GM18508 (cell line): ENCODE measurements at regions not wholly inside any gene's neighbourhood (a gene's known extent, or its start where the extent isn't known, plus 50 kb on each side); places are given as distances from the start of the nearest gene placed in this dataset.
"Not testable (repeated sequence)": the region's sequence is repeated elsewhere in the genome, so short reads cannot be mapped to it uniquely, and the experiment has no call there.

Experiments
- ATAC-seq: cut with Tn5 transposase; IDR thresholded peaks from one replicate; pipeline ENCODE4 v1.9.1; 2021; ENCODE audit warnings: moderate number of reproducible peaks; ENCODE audit not compliant: insufficient read depth, unreplicated experiment

DNA sequence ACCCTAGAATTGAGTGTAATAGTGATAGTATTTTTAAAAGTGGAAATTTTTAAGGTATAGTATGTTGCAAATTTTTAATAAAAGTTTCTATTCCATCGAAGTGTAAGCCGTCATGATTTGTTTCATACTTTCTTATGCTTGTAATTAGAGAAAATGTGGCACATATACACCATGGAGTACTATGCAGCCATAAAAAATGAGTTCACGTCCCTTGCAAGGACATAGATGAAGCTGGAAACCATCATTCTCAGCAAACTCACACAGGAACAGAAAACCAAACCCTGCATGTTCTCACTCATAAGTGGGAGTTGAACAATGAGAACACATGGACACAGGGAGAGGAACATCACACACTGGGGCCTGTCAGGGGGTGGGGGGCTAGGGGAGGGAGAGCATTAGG, 350.9 kb downstream of the UTRN start:
- not testable (repeated sequence) for ATAC-seq

DNA sequence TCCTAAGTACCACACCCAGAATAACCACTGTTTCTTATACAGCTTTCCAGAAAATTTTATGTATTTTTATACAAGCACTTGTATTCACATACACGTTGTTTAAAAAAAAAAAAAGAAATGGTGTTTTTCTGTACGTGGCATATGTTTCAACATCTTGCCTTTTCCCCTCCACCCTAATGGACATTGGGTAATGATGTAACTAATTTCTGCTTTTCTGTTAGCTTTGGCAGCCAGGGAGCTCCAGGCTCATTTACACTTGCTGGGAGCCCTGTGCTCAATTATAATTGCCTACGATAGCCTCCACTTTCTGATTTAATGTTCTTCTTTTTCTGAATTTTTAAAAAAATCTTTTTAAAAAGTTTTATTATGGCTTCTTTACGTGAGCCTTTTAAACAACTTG, 352.4 kb downstream of the UTRN start:
- ATAC-seq: no peak

DNA sequence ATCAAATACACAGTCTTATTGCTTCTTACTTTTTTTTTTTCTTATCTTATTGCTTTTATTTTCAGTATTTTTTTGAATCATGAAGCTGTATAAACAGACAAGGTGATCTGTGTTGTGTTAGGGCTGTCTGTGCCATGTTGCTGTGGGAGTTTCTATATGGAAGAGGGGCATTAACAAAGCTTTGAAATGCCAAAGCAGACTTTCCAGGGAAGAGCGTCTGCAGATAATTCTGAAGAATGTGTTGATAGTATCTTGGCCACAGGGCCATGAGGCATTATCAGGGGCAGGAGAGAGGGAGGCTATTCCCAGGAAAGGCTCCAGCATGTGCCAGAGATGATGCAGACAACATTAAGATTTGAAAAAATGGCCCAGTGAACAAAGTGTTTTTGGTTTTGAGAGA, 354.5 kb downstream of the UTRN start:
- no peak for ATAC-seq

DNA sequence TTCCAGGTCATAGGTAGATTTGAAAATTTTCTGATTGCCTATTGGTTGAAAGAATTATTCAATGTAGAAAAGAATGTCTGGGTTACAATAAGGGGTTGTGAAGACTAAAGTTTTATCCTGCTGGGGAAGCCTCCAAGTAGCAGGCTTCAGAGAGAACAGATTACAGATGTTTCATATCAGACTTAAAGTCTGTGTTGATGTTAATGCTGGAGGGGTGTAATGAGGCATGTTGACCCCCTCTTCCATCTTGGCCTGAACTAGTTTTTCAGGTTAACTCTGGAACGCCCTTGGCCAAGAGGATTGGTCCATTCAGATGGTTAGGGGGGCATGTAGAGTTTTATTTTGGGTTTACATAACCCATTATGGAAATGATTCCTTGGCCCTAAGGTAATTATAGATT, 356.2 kb downstream of the UTRN start:
- no peak for ATAC-seq

DNA sequence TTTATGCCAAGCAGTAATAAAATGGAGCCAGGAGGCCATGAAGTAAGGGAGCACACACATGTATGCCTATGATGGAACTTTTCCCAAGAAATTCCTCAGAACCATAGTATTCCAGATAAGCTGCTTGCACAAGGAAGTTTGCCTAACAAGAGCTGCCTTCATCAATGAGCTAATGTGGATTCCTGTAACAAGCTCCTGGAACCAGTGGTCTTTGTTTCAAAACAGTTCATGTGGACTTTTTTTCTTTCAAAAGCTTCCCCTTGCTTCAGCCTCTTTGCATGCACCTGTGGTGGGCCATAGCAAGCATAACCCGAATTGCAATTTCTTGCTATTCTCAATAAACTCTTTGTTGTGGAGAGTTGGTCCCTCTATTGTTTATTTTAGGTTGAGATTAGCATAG, 359.6 kb downstream of the UTRN start:
- ATAC-seq: no peak

DNA sequence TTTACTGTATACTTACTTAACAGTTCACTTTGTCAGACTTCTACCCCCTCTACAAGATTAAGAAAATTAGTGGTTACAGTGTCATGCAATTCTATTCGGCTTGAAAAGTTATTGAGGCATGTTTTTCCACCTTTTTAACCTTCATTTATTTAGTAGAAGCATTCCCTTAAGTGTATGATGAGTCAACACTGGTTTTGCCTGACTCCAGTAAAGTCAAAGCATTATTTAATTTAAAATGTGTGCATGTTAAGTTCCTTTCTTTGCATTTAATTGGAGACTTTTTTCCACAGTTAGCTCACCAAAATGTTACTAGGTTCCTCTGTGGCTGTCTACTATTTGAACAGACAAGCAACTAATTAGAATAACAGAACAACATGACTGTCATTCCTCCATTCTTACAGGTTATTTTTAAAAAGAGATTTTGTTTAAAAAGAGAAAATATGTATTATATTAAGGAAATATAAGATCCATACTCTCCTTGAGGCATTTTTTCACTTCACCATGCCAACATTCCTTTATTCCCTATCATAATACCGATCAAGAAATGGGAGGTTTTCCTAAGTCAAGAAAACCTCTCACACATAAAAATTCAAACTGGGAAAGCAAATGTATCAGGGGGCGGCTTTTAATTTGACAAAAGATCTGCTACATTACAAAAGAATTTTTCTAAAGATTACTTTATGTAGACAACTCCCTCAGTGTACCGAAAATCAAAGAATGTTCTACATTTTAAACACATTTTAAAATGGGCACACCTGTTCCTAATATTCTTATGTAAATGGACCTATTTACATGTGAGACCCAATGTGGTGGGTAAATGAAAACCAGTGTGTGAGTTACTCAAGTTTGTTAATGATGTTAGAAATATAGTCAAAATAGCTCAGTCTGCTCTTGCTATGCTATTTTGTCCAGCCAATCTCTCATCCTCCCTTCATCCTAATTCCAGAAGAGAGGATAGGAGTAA, 361.2 kb downstream of the UTRN start:
- no peak for ATAC-seq

DNA sequence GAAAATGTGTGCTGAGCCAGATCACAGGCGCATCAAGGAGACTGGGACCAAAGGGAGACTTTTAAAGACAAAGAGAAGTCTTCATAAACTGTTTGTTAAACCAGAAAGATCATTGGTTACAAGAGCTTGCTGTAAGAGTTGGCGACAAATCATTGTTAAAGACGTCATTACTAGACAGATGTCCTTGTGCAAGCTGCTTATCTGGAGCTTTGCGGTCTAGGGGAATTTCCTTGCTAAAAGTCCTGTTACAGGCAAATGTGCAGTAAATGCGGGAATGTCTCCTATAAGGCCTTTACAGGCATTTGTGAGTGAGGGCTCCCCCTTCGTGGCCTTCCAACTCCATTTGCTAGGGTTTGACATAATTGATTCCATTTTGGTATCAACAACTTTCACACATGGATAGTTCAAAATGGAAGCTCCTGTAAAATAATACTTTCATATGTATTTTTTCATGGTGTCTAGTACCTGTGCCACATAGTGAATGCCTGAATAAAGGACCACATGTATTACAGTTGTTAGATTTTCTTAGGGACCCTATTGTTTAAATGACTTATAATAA, 362.4 kb downstream of the UTRN start:
- ATAC-seq: no peak

DNA sequence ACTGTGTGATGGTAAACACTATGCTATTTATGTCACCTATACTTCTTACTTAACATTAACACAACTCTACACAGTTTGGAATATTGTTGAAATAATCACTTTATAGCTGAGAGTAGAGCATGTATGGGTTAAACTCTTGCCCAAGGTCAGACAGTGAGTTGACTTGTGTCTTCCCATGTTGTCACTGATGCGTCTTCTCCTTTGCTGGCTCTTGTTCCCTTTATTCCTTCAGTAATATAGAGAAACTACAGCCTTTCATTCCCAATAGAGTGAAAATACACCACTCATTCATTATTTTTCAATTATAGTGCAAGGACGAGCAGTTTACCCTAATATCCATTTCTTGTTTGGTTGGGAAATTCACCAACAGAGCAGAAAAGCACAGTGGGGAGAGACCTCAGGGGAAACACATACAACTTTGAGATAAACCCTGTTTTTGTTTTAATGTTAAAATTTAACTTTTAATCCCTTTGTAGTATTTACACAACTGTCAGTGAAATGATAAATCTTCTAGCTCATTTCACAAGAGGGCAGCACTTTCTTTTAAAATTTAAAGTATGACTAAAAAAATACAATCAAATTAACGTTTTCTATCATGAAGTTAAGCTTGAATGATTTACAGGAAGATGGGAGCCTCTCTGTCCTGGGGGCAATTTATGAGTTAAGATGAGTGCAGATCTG, 363.0 kb downstream of the UTRN start:
- no peak for ATAC-seq

DNA sequence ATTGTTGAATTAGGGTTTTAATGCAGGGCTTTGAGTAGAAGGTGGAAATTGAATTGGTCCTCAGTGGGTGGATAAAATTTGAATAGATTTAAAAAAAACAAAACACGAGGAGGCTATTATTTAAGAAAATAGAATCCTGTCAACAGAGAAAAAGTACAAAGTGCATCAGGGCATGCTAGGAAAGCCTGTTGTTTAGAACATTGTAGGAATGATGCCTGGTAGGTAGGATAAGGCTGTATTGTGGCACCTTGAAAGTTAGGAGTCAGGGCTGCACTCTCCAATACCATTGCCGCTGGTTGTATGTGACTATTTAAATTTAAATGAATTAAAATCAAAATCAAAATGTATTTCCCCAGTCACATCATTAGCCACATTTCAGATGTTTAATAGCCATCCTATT, 363.9 kb downstream of the UTRN start:
- no peak for ATAC-seq

DNA sequence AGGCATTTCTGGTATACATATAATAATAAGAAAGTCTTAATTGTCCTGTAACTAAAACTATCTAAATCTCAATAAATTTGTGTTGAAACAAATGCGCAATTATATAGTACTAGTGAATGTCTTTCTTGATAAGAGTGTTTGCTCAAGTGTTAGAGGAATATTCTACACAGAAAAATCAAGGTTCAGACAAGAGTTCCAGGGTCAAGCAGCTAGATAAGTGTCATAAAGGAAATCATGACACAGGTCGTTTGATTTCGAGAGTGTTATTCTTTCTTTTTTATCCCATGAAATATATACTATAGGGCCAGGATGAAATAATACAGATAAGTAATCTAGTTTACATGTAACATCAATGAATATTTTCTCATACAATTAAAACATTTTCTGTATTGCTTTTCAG, 366.1 kb downstream of the UTRN start:
- ATAC-seq: no peak

DNA sequence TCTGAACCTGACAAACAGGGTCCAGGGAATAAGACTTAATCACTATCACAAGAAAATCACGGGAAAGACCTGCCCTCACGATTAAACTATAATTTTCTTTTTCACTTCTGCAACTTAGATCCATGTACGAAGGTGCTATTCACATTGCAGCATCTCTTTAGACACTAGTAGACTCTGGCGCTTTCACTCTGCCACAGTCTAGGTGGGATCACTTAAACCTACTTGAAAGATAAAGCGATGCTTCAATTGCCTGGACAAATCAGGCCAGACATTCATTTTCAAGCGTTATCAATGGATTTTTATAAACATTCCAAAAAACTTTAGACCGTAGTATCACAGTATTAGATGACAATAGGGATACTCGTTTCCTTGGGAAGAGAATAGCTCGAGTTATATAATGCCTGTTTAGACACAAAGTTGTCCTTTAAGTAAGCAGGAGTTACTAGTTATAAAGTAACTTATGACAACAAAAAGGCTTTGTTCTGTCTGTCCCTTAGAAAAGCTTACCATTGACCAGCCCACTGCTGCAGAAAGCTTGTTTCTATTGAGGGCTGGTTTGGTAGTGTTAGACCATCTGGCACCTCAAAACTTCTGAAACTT, 367.3 kb downstream of the UTRN start:
- no peak for ATAC-seq

DNA sequence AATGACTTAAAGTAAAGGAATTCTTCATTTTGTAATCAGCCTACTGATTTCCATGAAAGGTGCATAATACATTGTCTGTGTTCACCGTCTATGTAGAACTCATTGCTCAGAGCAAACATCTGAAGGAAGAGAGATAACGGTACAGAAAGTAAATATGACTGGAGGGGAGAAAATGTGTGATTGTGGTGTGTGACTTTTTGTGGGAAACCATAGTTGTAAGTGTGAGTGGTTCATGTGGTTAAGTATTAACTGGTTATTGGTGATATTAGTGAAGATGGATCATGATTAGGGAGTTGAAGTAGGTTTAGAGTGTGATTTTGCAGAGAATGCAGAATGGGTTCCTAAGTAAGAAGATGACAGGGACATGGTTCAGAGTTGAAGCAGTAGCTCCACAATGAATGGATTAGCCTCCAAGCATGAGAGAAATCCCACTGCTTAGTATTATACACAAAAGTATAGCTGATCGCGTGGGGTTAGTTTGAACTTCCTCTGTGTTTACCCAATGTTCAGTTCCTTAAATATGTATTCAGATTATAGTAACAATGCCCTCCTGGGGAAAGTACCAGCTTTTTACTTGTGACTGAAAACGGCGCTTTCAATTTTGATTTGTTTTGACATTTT, 368.9 kb downstream of the UTRN start:
- ATAC-seq: peak; percentile 89

DNA sequence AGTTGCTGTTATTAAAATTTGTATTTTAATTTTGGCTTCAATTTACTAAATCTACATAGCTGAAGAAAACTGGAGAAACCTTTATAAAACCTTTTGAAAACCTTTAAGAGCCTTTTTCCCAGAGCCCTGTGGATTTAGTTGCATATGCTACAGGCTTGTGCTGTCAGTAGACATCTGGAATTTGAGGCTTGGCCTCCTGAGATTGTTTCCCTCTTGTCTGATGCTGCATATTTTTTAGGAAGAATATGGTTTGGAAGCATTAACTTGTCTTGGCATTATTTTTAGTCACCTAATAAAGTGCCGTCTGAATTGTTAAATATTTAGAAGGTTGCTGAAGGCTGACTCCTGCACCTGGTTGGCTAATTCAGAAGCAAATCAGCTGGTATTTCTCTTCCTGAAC, 369.4 kb downstream of the UTRN start:
- ATAC-seq: no peak

DNA sequence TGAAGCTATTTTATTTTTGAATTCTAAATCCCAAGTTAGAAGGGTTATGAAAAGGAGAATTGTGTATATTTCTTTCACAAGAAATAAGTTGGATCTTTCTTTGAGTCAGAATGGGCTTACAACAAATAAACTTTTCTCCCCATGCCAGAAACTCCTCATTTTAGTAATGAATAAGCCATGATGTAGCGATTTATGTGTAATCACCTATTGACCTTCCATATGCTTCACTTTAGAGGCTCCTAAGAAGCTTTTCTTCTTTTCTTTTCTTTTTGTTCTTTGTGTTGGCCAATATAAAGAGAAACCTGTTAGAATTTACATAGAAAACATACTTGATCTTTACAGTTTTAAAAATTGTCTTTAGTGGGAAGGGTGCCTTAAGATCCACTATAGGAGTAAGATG, 370.2 kb downstream of the UTRN start:
- ATAC-seq: no peak

DNA sequence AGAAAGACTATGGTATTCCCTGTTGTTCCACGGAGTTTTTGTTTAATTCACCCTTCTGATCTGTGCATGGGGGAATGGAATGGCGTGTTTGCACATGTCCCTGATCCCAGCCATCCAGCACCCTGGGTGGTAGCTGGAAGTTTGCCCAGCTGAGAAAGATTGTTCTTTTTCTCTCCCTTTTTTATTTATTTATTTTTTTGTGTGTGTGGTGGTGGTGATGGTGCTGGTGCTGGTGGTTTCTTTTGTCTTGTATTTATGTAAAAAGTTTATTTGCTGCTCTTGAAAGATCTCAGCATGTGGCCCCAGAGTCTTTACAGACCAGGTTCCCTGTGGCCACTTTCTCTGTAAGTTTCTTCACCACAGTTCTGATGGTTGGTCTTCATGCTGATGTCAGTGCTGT, 372.6 kb downstream of the UTRN start:
- ATAC-seq: no peak

DNA sequence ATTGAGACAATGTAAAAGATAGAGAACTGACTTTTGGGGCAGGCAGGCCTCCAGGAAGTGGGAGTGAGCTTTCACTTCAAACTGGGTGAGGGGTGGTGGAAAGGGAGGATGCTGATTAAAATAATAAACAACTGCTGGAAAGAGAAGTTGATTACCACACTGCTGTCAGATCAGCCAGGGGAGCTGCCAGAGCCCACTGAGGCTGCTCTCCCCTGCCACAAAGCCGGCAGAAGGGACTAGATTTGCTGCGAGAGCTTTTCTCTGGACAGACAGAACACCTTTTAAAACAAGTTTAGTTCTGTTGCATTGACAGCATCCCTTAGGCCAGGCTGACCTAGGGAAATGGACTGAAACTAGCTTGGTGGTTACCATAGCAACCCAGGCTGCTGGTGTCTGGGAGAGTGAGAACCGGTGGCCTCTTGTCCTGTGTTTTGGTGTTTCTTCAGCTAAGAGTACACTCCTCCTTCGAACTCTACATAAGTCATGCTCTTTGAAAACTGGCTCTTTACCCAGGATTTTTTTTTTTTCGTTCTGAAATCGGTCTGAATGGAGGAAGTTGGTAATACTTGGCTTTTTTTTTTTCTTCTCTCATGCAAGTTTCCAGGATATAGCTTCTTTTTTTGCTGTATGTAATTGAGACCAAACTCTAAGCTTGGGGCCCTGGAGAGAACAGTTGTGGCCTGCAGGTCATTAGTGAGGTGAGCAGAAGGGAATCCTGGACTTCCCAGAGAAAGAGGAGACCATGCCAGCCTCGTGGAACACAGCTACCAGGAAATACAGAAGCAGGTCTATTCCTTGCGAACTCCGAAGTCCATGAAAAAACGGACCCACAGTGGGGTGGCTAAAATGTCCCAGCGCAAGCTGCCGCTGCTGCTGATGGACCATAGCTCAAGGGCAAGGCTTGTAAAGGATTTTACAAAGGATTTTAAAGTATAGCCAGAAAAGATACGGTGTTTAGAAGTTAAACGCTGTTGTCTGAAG, 374.4 kb downstream of the UTRN start:
- peak; percentile 60 for ATAC-seq

DNA sequence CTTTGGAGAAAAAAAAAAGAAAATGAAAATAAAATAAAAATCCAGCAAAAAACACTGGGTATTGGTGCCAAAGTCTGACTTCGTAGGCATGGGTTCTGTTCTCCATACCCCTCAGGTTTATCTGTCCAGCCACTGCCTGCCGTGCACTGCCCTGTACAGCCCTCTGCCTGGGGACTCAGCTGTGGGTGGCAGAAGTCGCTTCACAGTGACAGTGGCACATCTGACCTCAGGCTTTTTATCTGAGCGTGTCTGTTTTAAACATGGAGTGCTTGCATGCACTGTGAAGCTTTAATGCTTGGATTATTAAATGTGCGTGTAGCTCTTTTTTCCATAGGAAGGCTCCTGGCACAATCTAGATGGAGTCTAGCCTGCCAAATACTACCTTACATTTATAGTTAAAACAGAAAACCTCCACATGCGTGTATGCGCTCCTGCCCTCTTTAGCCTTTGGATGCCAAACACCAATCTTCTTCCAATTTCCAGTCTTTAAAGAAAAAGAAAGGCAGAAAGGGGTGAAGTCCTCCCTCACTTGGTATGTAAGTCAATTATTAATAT, 375.5 kb downstream of the UTRN start:
- no peak for ATAC-seq

DNA sequence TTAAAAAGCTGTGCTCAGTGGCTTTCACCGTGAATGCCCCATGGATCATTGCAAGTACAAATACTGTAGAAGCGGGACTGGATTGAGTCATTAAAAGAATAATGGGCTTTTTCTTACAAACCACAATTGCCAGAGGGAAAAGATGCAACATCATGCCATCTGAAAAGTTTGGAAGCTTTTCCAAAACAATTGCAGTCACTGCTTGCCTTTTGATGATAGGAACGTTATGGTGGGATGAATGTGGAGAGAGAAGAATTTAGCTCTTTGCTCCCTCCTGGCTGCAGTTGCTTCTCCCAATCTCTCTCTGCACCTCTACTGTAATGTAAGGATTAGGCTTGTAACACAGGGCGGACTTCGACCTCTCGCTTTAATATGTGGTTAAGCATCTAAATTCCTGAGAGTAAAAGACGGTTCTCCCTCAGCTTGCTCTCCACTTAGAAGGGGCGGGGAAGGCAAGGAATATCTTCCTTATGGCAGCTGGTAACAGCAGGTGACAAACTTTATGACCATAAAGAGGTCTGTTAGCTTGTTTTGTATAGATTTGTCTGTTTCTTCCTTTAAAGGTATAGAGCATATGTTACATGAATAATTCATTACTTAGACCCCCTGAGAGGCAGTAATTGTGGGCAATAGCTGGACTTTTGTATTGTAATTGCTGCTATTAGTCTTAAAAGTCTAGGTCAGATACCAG, 376.1 kb downstream of the UTRN start:
- ATAC-seq: no peak
